ENCODE measurements at regions not wholly inside any gene's neighbourhood (a gene's known extent, or its start where the extent isn't known, plus 50 kb on each side); places are given as distances from the start of the nearest gene placed in this dataset.

DNA sequence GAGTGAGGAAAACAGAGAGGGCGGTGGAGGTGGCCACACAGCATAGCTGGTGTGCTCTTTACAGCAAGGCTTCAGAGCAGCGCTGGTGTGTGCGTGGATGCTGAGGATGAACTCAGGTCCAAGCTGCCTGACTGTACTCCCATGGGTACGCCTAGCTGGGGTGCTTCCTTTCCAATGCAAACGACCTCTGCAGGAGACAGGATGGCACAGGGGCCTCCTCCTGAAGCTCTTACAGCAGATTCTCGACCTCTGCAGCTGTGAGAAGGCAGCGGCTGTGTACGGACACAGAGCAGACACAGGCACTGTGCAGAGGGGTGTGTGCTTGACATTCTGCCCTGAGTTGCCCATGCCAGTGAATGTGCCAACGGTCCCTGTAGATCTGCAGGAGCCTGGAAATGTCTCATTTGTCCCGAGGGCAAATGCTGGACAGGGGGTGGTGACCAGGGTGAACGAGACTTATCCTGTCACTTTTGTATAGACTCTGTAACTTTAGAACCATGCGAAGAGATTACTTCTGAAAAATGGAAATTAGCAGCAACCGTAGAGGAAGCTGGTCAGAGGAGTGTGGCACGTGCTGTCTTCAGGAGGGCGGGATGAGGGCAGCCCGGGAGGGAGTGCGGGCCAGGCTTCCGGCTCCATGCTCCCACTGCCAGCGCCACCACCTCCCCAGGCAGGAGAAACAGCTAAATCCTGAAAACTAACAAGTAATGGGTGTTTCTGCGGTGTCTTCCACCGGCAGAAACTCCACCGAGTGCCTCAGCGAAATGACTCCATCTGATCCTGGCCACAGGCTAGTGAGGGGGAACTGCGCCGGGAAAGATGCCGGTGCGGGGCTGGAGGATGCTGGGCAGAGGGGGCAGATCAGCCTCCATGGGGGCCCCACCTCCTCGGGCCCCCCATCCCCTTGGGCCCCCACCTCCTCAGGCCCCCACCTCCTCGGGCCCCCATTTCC, 120.9 kb upstream of the RPS6KA2 start:
- no peak for DNase-seq

DNA sequence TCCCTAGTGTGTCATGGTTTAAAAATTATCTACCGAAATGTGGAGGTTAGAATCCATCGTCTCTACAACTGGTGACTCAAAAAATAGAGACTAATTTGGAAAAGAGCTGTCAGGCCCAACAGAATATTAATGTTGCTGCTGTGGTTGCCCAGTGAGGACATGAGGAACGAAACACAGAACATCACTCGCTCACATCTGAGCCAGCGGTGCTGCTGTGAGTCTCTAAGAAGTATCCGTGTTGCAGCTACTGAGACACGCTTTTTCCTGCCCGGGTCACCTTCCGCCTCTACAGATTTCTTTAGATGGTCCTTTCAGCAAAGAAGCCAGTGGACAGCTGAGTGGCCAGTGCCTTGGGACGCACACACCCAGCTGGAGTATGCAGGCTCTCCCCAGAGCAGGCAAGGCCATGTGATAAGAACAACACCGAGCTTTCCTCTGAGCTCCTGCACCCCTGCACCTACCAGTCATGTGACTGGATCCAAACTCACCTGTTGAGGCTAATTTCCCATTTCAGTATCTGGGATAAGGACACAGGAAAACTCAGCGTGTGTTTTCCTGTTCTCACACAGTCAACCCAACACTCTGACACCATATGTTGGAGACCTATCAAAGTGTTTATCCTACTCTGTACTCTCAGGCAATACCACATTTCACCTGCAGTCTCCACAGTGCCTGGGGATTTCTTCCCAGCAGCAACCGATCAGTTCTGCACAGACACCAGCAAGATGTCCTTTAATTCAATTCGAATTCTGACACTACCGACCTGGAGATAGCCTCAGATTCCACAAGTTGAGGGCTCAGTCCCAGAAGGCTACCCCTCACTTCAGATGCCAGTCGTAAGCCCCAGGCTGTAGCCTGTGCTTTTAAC, 119.0 kb upstream of the RPS6KA2 start:
- no peak for DNase-seq

DNA sequence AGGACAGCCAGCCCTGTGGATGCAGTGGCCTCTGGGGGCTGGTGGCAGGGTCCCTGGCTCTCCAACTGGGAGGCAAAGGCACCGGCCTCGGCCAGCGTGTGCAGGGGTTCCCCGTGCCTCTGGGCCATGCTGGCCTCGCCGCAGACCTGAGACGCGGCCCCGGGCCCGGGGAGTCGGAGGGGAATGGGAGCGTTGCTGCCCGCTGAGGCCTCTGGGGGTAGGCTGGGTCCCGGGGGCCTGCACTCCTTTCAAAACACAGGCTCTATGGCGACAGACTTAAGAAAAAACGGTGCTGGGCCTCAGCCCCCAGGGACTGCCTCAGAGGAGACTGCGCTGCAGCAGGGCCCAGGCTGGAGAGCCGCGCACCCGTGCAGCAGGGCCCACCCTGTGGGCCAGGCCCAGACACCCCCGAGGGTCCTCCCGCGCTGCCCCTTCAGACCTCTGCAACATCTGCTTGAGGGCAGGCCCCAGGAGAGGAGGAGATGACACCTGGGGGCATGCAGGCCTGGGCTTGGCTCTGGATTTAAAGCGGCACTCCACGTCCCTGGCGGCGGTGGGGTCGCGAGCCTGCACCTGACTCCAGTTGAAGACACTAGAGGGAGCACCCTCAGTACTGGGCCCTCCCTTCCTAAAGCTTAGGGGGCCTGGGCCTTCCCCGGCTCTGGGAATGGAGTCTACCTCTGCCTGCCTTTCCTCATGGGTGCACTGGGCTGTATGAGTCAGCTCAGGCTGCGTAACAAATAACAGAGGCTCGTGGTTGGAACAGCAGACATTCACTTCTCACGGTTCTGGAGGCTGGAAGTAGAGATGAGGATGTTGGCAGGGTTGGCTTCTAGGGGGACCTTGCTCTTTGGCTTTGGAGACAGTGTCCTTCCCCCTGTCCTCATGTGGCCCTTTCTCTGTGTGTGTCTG, 117.4 kb upstream of the RPS6KA2 start:
- DNase-seq: no peak

DNA sequence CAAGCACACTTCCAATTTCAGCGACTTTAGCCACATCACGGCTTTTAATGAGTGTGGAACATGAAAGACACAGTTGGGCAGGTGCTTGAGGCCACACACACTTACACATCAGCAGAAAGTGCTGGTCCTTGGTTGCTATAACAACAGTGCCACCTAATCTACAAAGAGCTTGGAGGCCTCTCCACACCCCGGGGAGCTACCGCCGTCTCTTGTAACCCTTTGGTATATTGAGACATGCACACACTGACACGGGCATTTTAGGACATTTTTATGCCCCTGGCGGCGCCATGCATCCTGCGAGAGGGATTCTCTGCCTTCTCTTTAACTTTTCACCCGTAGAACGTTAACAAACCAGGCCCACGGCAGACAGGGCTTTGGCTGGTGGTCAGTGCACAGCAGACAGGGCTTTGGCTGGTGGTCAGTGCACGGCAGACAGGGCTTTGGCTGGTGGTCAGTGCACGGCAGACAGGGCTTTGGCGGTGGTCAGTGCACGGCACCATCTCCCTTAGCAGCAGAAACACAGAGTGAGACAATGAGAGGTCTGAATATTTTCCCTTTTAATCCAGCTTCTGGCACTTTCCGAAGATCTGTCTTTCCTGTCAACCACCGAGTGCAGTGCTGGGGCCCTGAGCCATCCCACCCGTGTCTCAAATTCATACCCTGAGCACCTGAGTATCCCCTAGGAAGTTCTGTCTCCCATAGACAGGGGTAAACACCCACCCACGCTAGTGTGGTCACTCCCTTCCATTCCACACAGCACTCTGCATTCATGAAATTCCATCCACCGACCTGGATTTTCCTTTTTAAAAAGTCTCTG, 116.6 kb upstream of the RPS6KA2 start:
- no peak for DNase-seq

DNA sequence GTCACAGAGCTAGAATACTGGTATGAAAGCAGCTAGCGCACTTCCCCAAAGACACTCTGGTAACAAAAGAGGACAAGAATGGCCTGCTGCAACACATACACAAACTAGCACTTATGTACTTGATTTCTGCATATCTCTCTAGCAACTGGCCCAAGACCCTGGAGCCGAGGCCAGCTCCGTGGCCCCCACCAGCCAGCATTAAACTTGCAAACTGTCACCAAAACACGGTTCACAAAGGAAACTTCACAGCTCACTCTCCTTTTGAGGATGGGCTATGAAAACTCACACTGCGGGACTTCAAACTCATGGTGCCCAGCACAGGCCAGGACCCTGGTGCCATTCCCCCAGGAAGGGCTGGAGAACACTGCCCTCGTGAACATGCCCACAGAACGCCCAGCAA, 115.9 kb upstream of the RPS6KA2 start:
- no peak for DNase-seq

DNA sequence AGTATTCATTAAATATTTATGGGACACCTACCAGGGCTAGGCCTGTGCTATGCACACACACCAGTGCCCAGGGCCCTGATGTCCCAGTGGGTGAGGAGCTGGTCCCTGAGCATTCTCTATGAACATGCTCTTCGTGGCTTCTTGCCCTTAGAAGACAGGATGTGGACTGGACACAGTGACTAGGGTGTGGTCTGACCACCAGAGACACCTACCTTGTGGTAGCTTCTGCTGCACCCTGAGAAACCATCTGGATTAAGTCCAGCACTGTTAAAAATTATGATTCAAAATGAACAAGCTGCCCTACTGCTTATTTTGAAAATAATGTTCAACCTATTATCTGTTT, 112.9 kb upstream of the RPS6KA2 start:
- DNase-seq: no peak

DNA sequence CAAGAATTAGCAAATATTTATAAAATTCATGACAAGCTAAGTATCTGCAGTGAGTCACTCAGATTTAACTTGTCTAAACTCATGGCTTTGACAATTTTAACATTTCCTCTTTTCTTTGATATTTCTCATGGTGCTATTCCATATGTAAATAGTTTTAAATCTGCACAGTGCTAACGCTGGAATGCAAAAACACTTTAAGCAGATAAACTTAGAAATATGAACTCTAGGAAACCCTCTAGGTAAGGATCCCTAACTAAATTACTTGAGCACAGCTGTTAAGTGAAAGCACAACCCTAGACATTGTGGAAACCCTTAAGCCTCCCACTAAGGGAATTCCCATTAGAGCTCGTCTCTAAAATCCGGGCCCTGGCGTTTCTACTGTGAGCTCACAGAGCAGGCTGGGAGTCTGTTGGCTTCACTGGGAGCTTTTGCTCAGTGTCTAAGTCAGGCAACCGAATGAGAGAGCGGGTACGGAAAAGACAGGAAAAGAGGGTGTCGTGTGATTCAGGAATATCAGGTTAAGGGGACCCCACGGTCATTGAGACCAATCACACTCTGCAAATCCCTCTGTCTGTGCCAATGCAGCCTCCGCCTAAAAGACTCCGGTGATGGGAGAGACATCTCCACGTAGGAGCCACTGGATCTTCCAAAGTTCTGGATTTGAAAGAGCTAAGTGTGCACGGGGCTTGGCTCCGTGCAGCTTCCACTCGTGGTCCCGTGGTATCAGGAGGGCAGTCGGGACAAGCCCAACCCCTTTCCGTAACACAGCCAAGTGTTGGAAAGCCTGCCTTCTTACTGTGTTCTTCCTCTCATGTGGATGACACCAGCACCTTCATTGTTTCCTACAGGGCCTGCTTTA, 112.3 kb upstream of the RPS6KA2 start:
- DNase-seq: no peak

DNA sequence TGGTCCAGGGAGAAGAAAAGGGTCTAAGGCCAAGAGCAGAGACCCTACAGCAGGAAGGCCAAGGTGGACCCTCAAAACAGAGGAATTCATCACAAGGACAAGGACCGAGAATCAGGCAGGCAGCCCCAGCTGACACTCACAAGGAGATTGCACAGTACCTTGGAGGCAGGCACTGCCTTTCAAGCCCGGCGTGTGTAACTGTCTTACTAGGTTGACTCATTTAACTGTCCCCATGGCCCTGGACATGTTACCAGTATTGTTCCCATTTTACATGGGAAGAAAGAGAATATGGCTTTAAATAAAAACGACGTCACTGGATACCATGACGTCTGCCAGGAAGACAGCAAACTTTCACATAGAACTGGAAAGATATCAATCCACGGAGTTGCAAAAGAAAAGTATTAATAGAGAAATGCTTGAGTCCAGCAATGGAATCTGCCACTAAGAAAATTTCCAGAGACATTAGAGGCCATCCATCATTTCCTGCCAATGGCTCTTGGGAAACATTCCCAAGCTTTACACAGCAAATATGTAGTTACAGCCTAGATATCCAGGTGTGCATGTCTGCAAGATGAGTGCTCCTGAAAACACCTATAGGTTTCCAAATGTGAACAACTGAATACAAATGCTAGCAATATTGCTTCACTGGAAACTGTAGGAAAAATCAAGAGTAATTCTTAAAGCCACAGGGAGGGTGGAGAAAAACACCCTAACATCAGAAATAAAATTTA, 111.5 kb upstream of the RPS6KA2 start:
- DNase-seq: no peak

DNA sequence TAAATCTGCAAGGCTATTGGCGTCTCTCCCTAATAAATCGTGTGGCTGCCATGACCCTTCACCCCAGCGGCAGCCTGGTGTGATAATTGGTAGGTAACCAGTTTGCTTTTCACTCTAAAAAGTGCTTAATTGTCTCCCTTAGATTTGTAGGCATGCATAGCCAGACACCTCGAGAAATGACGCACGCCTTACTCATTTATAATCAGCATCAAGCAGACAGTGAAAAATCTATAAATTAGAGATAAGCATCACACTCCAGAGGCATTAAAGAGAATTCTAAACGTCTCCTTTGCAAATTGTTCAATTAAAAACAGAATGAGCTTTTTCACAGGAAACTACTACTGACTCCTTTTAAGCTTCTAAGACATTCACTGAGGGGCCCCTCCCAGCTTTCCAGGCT, 110.2 kb upstream of the RPS6KA2 start:
- no peak for DNase-seq

DNA sequence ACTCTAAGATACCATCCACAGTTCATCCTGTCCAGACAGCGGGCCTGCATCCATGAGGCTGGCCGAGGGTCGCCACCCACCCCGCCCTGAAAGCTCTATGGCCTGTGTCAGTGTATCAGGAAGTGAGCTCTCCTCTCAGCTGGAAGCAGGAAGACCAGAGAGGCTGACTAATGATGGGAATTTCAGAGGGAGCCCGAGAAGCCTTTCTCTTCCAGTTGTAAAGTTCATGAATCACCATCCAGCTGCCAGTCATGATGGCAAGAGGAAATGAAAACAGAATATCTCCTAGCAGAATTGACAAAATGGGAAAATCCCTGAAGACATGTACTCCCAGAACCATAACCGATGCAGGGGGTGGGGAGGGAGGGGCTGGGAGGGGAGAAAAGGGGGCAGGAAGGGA, 109.6 kb upstream of the RPS6KA2 start:
- peak; percentile 24 for DNase-seq

DNA sequence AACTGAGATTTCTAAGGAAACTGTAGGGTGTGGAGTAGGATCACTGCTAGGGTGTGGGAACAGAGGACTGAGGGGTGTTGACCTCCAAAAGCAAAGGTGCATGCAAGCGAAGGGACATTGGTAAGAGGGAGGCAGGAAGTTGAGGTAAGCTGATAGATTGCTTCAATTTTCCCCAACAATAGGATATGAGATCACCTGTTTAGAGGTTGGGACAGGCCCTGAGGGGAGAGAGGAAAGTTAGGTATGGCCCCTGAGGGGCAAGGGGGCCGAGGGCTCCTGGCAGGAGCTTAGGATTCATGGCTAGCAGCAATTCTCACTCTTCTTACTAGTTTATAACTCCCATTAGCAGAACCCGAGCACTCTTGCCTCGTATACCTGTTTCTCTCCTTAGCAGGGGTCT, 106.8 kb upstream of the RPS6KA2 start:
- DNase-seq: no peak

DNA sequence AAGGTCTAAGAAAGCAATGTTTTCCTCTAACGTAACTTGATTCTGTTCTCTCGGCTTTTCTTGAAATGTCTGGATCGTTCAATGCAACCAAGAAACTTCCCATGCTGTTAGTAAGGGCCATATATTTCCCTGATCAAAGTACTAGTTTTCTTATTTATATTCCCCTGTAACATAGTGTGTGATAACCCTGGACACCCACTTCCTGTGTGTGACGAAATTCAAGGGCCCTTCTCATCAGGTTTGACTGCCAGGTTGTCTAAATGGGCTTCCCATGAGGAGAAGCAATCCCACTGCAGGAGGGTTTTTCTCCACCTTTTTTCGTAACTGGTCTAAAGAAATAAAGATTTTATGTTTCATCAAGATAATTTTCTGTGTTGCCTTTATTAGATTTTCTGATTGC, 102.6 kb upstream of the RPS6KA2 start:
- no peak for DNase-seq

DNA sequence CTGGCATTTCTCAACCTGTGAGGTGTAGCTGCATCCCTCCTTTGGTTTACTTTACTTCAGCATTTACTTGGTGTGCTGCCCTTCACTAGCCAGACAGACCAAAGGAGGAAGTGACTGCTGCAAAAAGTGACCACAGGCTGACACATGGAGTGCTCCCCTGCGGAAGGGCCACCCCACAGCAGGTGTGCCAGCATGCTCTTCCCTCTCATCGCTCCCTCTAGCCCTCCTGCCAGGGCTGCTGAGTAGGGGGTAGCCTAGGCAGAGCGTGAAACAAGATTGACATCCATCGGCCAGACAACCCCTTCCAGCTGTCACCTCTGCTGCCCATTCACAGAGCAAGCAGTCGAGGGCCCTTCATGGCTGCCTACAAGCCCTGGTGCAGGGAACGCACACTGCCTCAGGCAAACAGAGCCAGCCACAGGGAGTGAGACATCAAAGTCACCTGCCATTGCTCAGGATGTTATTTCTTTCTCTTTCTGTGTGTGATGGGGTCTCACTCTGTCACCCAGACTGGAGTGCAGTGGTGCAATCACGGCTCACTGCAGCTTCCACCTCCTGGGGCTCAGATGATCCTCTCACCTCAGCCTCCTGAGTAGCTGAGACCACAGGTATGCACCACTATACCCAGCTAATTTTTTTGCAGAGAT, 102.0 kb upstream of the RPS6KA2 start:
- DNase-seq: no peak

DNA sequence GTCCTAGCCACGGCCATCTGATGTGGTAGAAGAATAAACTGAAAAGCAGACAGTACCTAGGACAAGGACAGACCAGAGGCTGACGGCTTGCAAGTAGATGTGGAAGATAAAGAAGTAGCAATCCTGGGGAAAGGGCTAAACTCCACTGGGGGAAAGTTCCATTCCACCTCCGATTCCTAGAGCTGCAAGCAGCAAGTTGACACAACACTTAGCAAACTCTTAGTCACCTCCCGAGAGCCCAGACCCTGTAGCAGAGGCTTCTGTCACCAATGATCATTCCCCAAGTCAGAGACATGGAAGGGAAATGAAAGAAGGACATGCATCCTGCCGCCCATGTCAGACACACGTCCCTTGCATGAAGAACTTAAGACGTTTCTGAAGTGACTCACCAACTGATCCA, 99.2 kb upstream of the RPS6KA2 start:
- no peak for DNase-seq

DNA sequence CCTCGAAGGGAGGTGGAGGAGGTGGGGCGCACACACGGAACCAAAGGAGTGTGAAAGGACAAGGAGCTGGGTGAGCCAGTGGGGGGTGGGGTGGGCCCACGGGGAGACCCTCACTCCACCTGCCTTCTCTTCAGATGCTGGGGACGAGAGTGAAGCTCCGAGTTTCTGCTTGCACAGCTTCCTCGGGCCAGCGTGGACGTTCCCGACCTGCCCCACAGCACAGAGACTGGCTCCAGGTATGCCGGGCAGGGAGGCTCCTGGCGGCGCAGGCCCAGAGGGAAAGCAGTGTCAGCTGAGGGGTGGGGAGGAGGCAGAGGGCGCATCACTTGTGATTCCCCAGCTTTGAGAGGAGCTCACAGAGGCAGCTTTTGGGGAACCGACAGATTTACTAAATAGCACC, 98.5 kb upstream of the RPS6KA2 start:
- DNase-seq: no peak

DNA sequence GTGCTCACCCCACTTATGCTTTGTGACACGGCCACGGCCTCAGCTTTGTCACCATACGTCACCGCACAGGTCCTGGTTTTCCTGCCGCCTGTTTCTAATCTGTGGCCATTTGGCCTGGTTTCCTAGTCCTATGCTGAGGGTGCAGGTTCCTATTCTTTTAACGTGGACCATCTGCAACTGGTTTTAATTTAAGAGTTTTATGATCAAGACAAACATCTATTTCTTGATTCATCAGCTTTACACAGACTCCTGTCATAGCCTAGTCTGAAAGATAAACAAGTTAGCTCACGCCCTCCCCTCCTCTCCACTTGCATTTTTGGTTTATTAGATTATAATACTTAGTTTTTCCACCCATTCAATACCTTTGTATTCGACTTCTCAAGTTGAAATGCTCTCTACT, 97.5 kb upstream of the RPS6KA2 start:
- no peak for DNase-seq

DNA sequence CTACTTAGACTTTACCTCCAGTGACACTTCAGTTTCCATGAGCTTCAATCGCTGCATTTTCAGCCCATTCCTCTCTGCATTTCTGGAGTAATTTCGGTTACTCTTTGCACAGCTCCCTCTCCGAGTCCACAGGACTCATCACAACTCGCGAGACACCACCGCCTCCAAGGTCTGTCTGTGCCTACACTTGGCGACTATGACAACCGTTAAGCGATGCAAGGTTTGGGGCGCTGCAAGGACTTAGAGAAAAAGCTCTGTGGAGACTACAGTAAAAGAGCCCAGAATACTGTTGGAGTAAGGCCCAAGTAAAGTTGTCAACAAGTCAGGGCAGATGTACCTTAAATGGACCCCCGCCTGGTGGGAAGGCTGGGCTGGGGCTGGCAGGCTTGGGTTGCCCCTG, 95.7 kb upstream of the RPS6KA2 start:
- DNase-seq: no peak

DNA sequence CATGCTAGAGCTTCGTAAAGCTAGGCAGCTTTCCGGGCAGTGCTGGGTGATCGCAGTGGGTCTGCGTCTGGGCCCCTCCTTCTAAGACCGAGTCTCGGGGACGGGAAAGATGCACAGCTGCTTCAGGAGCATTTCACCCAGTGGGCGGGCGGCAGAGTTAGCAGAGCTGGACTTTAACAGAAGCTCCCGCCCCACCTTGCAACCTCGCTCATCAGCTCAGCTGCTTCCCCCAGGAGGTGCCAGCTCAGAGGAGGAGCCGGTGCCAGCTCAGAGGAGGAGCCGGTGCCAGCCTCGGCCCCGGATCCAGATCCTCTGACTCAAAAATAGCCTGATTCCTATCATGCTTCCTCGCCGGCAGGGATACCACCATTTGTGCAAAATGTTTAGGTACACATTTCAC, 94.5 kb upstream of the RPS6KA2 start:
- DNase-seq: no peak

DNA sequence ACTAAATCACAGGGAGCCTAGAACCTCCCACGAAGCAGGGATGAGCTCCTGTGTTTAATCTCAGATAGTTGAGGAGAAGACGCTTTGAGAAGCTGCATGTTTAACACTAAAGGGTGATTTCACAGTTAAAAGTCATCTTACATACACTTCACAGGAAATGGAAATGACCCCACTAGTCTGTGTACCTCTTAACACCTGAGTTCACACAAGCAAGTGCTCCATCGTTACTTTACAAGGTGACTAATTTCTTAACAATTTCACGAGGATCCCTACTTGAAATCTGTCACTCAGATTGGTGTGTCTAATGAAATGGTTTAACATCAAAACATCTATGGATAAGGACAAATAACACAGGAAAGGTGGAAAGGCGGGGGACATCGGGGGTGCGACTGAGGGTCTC, 93.8 kb upstream of the RPS6KA2 start:
- DNase-seq: no peak

DNA sequence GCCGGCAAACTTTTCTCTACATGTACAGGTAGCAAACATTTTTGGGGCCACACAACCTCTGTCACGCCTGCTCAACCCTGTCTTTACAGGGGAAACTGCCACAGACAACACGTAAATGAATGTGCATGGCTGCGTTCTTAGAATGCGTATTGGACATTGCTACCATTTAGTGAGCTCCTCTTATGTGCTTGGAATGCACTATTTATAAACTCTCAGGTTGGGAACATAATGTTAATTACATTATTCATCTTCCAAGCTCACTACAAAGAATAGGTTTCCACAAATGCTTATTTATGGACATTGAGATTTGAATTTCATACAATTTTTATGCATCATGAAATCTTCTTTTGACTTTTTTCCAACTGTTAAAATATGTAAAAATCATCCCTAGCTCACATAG, 92.0 kb upstream of the RPS6KA2 start:
- DNase-seq: no peak
